HCT116 (cell line): ENCODE measurements at regions not wholly inside any gene's neighbourhood (a gene's known extent, or its start where the extent isn't known, plus 50 kb on each side); places are given as distances from the start of the nearest gene placed in this dataset.

Experiments used
- MAX ChIP-seq: IDR thresholded peaks from 2 replicates; pipeline ENCODE4 v1.6.1; 2012
- RAD21 ChIP-seq: IDR thresholded peaks from 2 replicates; pipeline ENCODE4 v1.6.1; 2012; ENCODE audit warnings: low read depth, mild to moderate bottlenecking
- TF ChIP-seq, protein P1 (sequence below), 3 experiments: fragments of 200-600 bp in 1 of 3; sonication (generic) in 1 of 3; IDR thresholded peaks in 2 of 3; conservative IDR thresholded peaks in 1 of 3; 2 replicates each; pipeline ENCODE4 v1.5.1; 2012 to 2017; ENCODE audit warnings: low read depth in 2 of 3, low read length in 2 of 3, antibody characterized with exemption in 1 of 3, borderline replicate concordance in 1 of 3, control low read depth in 1 of 3, mild to moderate bottlenecking in 1 of 3, mixed read lengths in 1 of 3, mixed run types in 1 of 3, moderate library complexity in 1 of 3; ENCODE audit not compliant: insufficient read depth in 1 of 3

- no peak for TF ChIP-seq RAD21
- TF ChIP-seq MAX, result no peak
- TF ChIP-seq, protein P1, sequence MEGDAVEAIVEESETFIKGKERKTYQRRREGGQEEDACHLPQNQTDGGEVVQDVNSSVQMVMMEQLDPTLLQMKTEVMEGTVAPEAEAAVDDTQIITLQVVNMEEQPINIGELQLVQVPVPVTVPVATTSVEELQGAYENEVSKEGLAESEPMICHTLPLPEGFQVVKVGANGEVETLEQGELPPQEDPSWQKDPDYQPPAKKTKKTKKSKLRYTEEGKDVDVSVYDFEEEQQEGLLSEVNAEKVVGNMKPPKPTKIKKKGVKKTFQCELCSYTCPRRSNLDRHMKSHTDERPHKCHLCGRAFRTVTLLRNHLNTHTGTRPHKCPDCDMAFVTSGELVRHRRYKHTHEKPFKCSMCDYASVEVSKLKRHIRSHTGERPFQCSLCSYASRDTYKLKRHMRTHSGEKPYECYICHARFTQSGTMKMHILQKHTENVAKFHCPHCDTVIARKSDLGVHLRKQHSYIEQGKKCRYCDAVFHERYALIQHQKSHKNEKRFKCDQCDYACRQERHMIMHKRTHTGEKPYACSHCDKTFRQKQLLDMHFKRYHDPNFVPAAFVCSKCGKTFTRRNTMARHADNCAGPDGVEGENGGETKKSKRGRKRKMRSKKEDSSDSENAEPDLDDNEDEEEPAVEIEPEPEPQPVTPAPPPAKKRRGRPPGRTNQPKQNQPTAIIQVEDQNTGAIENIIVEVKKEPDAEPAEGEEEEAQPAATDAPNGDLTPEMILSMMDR (IDR thresholded peaks at IDR 0.05 in 2 of 3, conservative IDR thresholded peaks at IDR 0.05 in 1 of 3; ENCODE audit: borderline replicate concordance in 1 of 3, insufficient read depth in 1 of 3, low read depth in 2 of 3, low read length in 2 of 3), result no peak
These were observed 59.9 kb upstream of the BCHE start for GRCh38 chr3:165897137-165897536.
